SK-N-SH (cell line): ENCODE measurements at regions not wholly inside any gene's neighbourhood (a gene's known extent, or its start where the extent isn't known, plus 50 kb on each side); places are given as distances from the start of the nearest gene placed in this dataset.
"Not testable (repeated sequence)": the region's sequence is repeated elsewhere in the genome, so short reads cannot be mapped to it uniquely, and the experiment has no call there.

Experiments
- CHD2 ChIP-seq: fragments of 150-350 bp; IDR thresholded peaks from 2 replicates; pipeline ENCODE4 v1.6.1; 2018; ENCODE audit warnings: low read length; ENCODE audit not compliant: partially characterized antibody
- CTCF ChIP-seq: fragments of 200-600 bp; sonication (generic); IDR thresholded peaks from 2 replicates; pipeline ENCODE4 v1.6.1; 2017; ENCODE audit warnings: antibody characterized with exemption, mild to moderate bottlenecking, moderate library complexity
- EZH2phosphoT487 ChIP-seq: fragments of 200-600 bp; sonication (generic); IDR thresholded peaks from 2 replicates; pipeline ENCODE4 v1.6.1; 2017; ENCODE audit warnings: low read depth, mixed run types, mild to moderate bottlenecking, antibody characterized with exemption, moderate library complexity, borderline replicate concordance
- FOSL2 ChIP-seq: IDR thresholded peaks from 2 replicates; pipeline ENCODE4 v1.4.0; 2012; ENCODE audit warnings: low read depth, mild to moderate bottlenecking, moderate library complexity, borderline replicate concordance
- FOXJ3 ChIP-seq: sonication (generic); formaldehyde crosslinking; IDR thresholded peaks from 2 replicates; pipeline ENCODE4 v1.5.1; 2020; ENCODE audit warnings: mild to moderate bottlenecking, missing genetic modification reagents
- GABPA ChIP-seq: IDR thresholded peaks from 2 replicates; pipeline ENCODE4 v1.4.0; 2012; ENCODE audit warnings: low read depth, mild to moderate bottlenecking
- JUND ChIP-seq: IDR thresholded peaks from 2 replicates; pipeline ENCODE4 v1.4.0; 2012
- POLR2AphosphoS5 ChIP-seq: IDR thresholded peaks from 2 replicates; pipeline ENCODE4 v1.6.1; 2012; ENCODE audit warnings: low read depth, low read length
- RCOR1 ChIP-seq: fragments of 150-350 bp; IDR thresholded peaks from 2 replicates; pipeline ENCODE4 v1.6.1; 2017; ENCODE audit warnings: antibody characterized with exemption, low read length
- SIN3A ChIP-seq: IDR thresholded peaks from 2 replicates; pipeline ENCODE4 v1.6.1; 2012; ENCODE audit warnings: low read depth, mild to moderate bottlenecking, low read length, moderate library complexity, borderline replicate concordance
- TAF1 ChIP-seq: IDR thresholded peaks from 2 replicates; pipeline ENCODE4 v1.6.1; 2012; ENCODE audit warnings: low read depth, mild to moderate bottlenecking, low read length, moderate library complexity, borderline replicate concordance
- USF2 ChIP-seq: fragments of 150-350 bp; IDR thresholded peaks from 2 replicates; pipeline ENCODE4 v1.6.1; 2017; ENCODE audit warnings: antibody characterized with exemption, low read length, low read depth, borderline replicate concordance
- TF ChIP-seq, protein P1 (sequence below): IDR thresholded peaks from 2 replicates; pipeline ENCODE4 v1.4.0; 2012; ENCODE audit warnings: low read depth

GRCh38 chr12:24619954-24620353 lies 328.9 kb downstream of the BCAT1 start:
- not testable (repeated sequence) for TF ChIP-seq TAF1; CTCF; JUND; POLR2AphosphoS5; EZH2phosphoT487; FOSL2; CHD2; GABPA; SIN3A; RCOR1; USF2; FOXJ3 (CRISPR knock-in tag)
- TF ChIP-seq, protein P1, sequence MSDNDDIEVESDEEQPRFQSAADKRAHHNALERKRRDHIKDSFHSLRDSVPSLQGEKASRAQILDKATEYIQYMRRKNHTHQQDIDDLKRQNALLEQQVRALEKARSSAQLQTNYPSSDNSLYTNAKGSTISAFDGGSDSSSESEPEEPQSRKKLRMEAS, result not testable (repeated sequence)
